Activated T-cell treated with anti-CD3 and anti-CD28 coated beads, Interleukin-2, amount 50 U/mL, for 4 hours (primary cell): ENCODE measurements at regions not wholly inside any gene's neighbourhood (a gene's known extent, or its start where the extent isn't known, plus 50 kb on each side); places are given as distances from the start of the nearest gene placed in this dataset.
"Not testable (repeated sequence)": the region's sequence is repeated elsewhere in the genome, so short reads cannot be mapped to it uniquely, and the experiment has no call there.

Source experiments
- ATAC-seq, 2 donors: fragments of 200-7000 bp; cut with Tn5 transposase; one replicate each; pipeline ENCODE4 v1.10.0; 2021
- DNase-seq: peaks from one replicate; pipeline ENCODE4 v3.0.0-alpha.2; 2020
- H3K27me3 Mint-ChIP-seq: one replicate; pipeline ENCODE4 v1.8.0; 2021; ENCODE audit warnings: low read depth, mixed read lengths
- H3K36me3 Mint-ChIP-seq: one replicate; pipeline ENCODE4 v1.8.0; 2022; ENCODE audit warnings: mixed read lengths; ENCODE audit not compliant: insufficient read depth
- H3K4me1 Mint-ChIP-seq: one replicate; pipeline ENCODE4 v1.8.0; 2021; ENCODE audit warnings: low read depth, mixed read lengths
- H3K4me3 Mint-ChIP-seq: one replicate; pipeline ENCODE4 v1.8.0; 2021; ENCODE audit warnings: mild to moderate bottlenecking, moderate library complexity, mixed read lengths
- H3K9me3 Mint-ChIP-seq: one replicate; pipeline ENCODE4 v1.8.0; 2021; ENCODE audit warnings: mixed read lengths

- Mint-ChIP-seq H3K9me3 (no peaks in the 10 kb centered on the region), H3K4me3 (no peak overlapping the region), H3K36me3 (no peaks in the 10 kb centered on the region), H3K4me1 (no peaks in the 10 kb centered on the region), H3K27me3 (no peaks in the 10 kb centered on the region)
- DNase-seq (no peak), ATAC-seq (no peak)
These were observed 375.4 kb downstream of the ZNF674 start for GRCh38 chrX:46169808-46170207.

GRCh38 chrX:46168254-46168653 lies 377.0 kb downstream of the ZNF674 start:
- no peak for DNase-seq
- no peak overlapping the region for H3K4me3 Mint-ChIP-seq
- H3K27me3 Mint-ChIP-seq: no peaks in the 10 kb centered on the region
- ATAC-seq: no peak
- H3K4me1 Mint-ChIP-seq: no peaks in the 10 kb centered on the region
- H3K9me3 Mint-ChIP-seq: no peaks in the 10 kb centered on the region
- no peaks in the 10 kb centered on the region for H3K36me3 Mint-ChIP-seq

- DNase-seq: no peak
- no peak for ATAC-seq
- Mint-ChIP-seq H3K27me3 (no peaks in the 10 kb centered on the region), H3K36me3 (no peaks in the 10 kb centered on the region), H3K4me3 (no peak overlapping the region), H3K9me3 (no peaks in the 10 kb centered on the region), H3K4me1 (no peaks in the 10 kb centered on the region)
These were observed 379.4 kb downstream of the ZNF674 start for GRCh38 chrX:46165866-46166265.

GRCh38 chrX:46165411-46165810 lies 379.8 kb downstream of the ZNF674 start:
- DNase-seq (no peak), ATAC-seq (no peak)
- Mint-ChIP-seq H3K36me3 (no peaks in the 10 kb centered on the region), H3K4me3 (no peak overlapping the region), H3K9me3 (no peaks in the 10 kb centered on the region), H3K4me1 (no peaks in the 10 kb centered on the region), H3K27me3 (no peaks in the 10 kb centered on the region)

- ATAC-seq (no peak), DNase-seq (no peak)
- Mint-ChIP-seq H3K27me3 (no peaks in the 10 kb centered on the region), H3K4me3 (no peak overlapping the region), H3K4me1 (no peaks in the 10 kb centered on the region), H3K9me3 (no peaks in the 10 kb centered on the region), H3K36me3 (no peaks in the 10 kb centered on the region)
These were observed 392.5 kb downstream of the ZNF674 start for GRCh38 chrX:46152756-46153155.

GRCh38 chrX:46151332-46151731 lies 393.9 kb downstream of the ZNF674 start:
- not testable (repeated sequence) for H3K4me3 Mint-ChIP-seq, ATAC-seq, H3K4me1 Mint-ChIP-seq, H3K36me3 Mint-ChIP-seq, DNase-seq, H3K27me3 Mint-ChIP-seq, H3K9me3 Mint-ChIP-seq

- no peaks in the 10 kb centered on the region for H3K27me3 Mint-ChIP-seq
- no peaks in the 10 kb centered on the region for H3K36me3 Mint-ChIP-seq
- H3K4me3 Mint-ChIP-seq: no peak overlapping the region
- H3K4me1 Mint-ChIP-seq: peaks cover 6% of the 10 kb centered on the region
- no peak for ATAC-seq
- H3K9me3 Mint-ChIP-seq: no peaks in the 10 kb centered on the region
- DNase-seq: no peak
These were observed 400.7 kb downstream of the ZNF674 start for GRCh38 chrX:46144566-46144965.

- H3K36me3 Mint-ChIP-seq: no peaks in the 10 kb centered on the region
- DNase-seq (no peak), ATAC-seq (peak; percentile 56 to 65)
- peaks cover 9% of the 10 kb centered on the region for H3K4me1 Mint-ChIP-seq
- no peaks in the 10 kb centered on the region for H3K9me3 Mint-ChIP-seq
- H3K27me3 Mint-ChIP-seq: no peaks in the 10 kb centered on the region
- no peak overlapping the region for H3K4me3 Mint-ChIP-seq
These were observed 404.9 kb downstream of the ZNF674 start for GRCh38 chrX:46140272-46140671.

- Mint-ChIP-seq H3K36me3 (no peaks in the 10 kb centered on the region), H3K9me3 (no peaks in the 10 kb centered on the region), H3K27me3 (no peaks in the 10 kb centered on the region), H3K4me1 (no peaks in the 10 kb centered on the region), H3K4me3 (no peak overlapping the region)
- ATAC-seq: no peak
- DNase-seq: no peak
These were observed 415.0 kb downstream of the ZNF674 start for GRCh38 chrX:46130247-46130646.

GRCh38 chrX:46125111-46125510 lies 420.1 kb downstream of the ZNF674 start:
- no peak for ATAC-seq
- Mint-ChIP-seq H3K4me3 (no peak overlapping the region), H3K36me3 (no peaks in the 10 kb centered on the region), H3K4me1 (no peaks in the 10 kb centered on the region), H3K27me3 (no peaks in the 10 kb centered on the region), H3K9me3 (no peaks in the 10 kb centered on the region)
- no peak for DNase-seq

- H3K4me3 Mint-ChIP-seq: no peak overlapping the region
- DNase-seq: no peak
These were observed 428.0 kb downstream of the ZNF674 start for GRCh38 chrX:46117234-46117633.

GRCh38 chrX:46087310-46087709 lies 457.9 kb downstream of the ZNF674 start:
- not testable (repeated sequence) for H3K4me3 Mint-ChIP-seq, H3K9me3 Mint-ChIP-seq, DNase-seq, H3K4me1 Mint-ChIP-seq, ATAC-seq, H3K27me3 Mint-ChIP-seq, H3K36me3 Mint-ChIP-seq

More at GRCh38 chrX:46117234-46117633, 428.0 kb downstream of the ZNF674 start:
- Mint-ChIP-seq H3K4me1 (no peaks in the 10 kb centered on the region), H3K9me3 (no peaks in the 10 kb centered on the region), H3K36me3 (no peaks in the 10 kb centered on the region), H3K27me3 (no peaks in the 10 kb centered on the region)
- no peak for ATAC-seq

- not testable (repeated sequence) for H3K4me1 Mint-ChIP-seq, H3K36me3 Mint-ChIP-seq, H3K27me3 Mint-ChIP-seq, H3K9me3 Mint-ChIP-seq, DNase-seq, H3K4me3 Mint-ChIP-seq, ATAC-seq
These were observed 465.1 kb downstream of the ZNF674 start for GRCh38 chrX:46080121-46080520.

GRCh38 chrX:46072791-46073190 lies 472.4 kb downstream of the ZNF674 start:
- peak in 1 of 2 donors; percentile 21 for ATAC-seq
- Mint-ChIP-seq H3K4me1 (no peaks in the 10 kb centered on the region), H3K27me3 (no peaks in the 10 kb centered on the region), H3K4me3 (no peak overlapping the region), H3K36me3 (no peaks in the 10 kb centered on the region), H3K9me3 (no peaks in the 10 kb centered on the region)
- no peak for DNase-seq

GRCh38 chrX:46072372-46072771 lies 472.8 kb downstream of the ZNF674 start:
- Mint-ChIP-seq H3K27me3 (no peaks in the 10 kb centered on the region), H3K9me3 (no peaks in the 10 kb centered on the region), H3K4me1 (no peaks in the 10 kb centered on the region), H3K4me3 (no peak overlapping the region), H3K36me3 (no peaks in the 10 kb centered on the region)
- DNase-seq: no peak
- ATAC-seq: no peak

- H3K9me3 Mint-ChIP-seq: no peaks in the 10 kb centered on the region
- no peak for ATAC-seq
These were observed 474.8 kb downstream of the ZNF674 start for GRCh38 chrX:46070421-46070820.

More at GRCh38 chrX:46070421-46070820, 474.8 kb downstream of the ZNF674 start:
- Mint-ChIP-seq H3K4me1 (no peaks in the 10 kb centered on the region), H3K36me3 (no peaks in the 10 kb centered on the region), H3K27me3 (peaks cover 1% of the 10 kb centered on the region), H3K4me3 (no peak overlapping the region)
- no peak for DNase-seq
